IPS-18c (cell line): ENCODE measurements at regions not wholly inside any gene's neighbourhood (a gene's known extent, or its start where the extent isn't known, plus 50 kb on each side); places are given as distances from the start of the nearest gene placed in this dataset.

Source experiments
- H3K4me3 ChIP-seq: 2 replicates; pipeline ENCODE4 v1.7.0; 2013; ENCODE audit warnings: low read depth, mild to moderate bottlenecking, low read length, moderate library complexity; ENCODE audit not compliant: insufficient read depth
- H3K9me3 ChIP-seq: one replicate; pipeline ENCODE4 v1.6.1; 2013; ENCODE audit warnings: mild to moderate bottlenecking, low read length, moderate library complexity; ENCODE audit not compliant: control insufficient read depth, insufficient read depth

DNA sequence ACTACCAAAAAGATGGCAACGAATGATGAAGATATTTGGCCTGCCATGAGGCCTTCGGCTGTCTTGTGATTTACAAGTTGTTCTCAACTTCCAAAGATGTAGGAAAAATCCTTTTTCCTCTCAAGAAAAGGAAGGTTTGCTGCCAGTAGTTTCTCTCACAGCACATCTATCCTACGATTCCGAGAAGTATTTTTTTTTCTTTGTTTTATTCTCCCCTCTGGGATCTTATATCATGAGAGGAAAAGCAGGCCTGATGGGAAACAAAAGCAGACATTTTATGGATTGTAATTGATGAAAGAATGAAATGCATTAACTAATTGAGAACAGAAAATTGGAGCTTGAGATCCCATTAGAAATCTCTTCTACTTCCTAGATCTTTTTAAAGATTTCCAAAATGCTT lies 1197.9 kb upstream of the SEL1L start:
- Histone ChIP-seq H3K4me3 (no peak overlapping the region), H3K9me3 (no peaks in the 10 kb centered on the region)

DNA sequence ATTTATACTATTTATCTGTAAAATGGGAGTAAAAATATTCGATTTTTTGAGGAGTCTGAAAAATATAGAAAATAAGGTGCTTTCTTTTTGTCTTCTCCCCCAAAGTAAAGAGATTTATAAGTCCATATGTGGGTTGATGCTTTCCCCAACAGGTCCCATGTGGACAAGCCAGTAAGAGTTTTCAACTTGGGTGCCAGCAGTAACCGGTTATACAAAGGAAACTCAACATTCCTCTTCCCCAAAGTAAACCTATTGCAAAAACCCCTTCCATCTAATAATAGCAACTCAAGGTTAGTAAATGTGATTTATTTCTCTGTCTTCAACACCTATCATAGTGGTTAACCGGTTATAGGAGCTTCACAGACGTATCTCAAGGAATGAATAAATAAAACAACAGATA lies 1206.9 kb upstream of the SEL1L start:
- no peak overlapping the region for H3K4me3 ChIP-seq
- no peaks in the 10 kb centered on the region for H3K9me3 ChIP-seq

DNA sequence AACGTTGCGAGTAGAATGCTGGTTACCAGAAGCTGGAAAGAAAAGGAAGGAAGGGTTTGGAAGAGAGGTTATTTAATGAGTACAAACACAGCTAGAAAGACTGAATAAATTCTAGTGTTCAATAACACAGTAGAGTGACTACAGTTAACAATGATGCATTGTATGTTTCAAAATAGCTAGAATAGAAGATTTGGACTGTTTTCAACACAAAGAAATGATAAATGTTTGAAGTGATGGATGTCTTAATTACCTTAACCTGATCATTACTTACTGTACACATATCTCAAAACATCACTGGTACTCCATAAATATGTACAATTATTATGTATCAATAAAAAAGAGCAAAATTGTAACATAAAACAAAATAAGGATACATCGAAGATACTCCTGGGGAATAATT lies 1221.8 kb upstream of the SEL1L start:
- H3K9me3 ChIP-seq = no peaks in the 10 kb centered on the region
- no peak overlapping the region for H3K4me3 ChIP-seq

DNA sequence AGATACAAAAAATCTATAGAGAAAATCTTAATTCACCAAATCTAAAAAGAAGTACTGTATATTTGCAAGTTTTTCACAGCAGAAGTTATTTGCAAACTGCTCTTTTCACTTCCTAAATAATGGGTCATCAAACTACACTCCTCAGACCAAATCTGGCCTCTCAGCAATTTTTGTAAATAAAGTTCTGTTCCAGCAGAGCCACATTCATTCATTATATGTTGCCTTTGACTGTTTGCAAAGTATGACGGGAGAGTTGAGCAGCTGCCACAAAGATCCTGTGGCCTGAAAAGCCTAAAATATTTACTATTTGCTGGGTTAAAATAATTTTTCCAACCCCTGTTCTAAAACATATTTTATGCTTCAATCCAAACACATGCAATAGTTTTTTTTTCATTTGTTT lies 1222.3 kb upstream of the SEL1L start:
- Histone ChIP-seq H3K9me3 (no peaks in the 10 kb centered on the region), H3K4me3 (no peak overlapping the region)

DNA sequence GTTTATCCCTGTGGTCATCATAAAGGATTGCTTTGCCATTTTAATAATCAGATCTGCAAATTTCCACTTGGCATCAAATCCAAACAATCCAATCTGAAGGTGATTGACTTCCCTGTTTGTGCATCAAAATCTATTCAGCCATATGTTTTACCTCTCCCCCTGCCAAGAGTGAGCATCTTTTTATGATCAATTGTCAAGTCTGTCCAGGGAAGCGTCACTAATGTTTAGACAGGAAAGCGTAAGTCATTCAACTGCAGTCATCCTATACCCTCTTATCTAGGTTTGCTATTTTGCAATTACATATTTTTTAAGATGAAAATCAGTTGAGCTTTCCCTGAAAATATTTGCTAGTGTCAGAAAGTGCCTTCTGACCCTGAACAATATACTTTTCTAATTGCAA lies 1224.1 kb upstream of the SEL1L start:
- no peaks in the 10 kb centered on the region for H3K9me3 ChIP-seq
- no peak overlapping the region for H3K4me3 ChIP-seq

DNA sequence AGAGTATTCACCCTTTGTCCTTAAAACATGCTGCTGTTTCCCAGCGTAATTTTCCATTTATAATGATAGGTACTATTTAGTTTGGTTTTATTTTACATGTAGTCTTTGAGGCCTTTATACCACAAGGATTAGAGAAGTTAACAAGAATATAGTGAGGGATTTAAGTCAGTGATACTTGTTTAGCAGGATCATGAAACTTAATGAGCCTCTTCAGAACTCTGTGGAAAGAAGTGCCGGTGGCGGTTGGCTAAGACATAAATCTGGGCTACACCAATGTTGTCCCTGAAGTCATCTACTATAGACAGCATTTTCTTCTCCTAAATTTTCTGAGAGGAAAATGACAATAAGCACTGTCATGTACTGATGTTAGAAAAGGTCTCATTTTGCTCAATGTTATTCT lies 1226.0 kb upstream of the SEL1L start:
- Histone ChIP-seq H3K9me3 (no peaks in the 10 kb centered on the region), H3K4me3 (no peak overlapping the region)

DNA sequence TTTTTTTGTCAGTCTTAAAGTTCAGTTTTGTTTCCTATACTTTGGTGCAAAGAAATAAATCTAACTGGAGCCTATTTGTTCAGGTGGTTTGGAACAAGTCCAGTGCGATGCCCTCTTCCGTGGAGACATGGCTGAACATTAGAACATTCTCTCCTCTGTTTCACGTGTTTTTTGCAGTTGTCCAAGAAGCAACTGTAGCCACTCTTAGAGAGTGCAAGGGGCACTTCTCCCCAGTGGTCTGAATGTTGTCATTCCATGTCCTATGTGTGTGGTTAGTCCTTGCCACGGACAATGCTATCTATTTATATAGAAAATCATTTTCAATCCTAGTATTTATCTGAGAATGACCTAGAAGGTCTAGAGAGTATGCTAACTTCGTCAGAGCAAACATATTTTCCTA lies 1232.5 kb upstream of the SEL1L start:
- Histone ChIP-seq H3K9me3 (no peaks in the 10 kb centered on the region), H3K4me3 (no peak overlapping the region)

DNA sequence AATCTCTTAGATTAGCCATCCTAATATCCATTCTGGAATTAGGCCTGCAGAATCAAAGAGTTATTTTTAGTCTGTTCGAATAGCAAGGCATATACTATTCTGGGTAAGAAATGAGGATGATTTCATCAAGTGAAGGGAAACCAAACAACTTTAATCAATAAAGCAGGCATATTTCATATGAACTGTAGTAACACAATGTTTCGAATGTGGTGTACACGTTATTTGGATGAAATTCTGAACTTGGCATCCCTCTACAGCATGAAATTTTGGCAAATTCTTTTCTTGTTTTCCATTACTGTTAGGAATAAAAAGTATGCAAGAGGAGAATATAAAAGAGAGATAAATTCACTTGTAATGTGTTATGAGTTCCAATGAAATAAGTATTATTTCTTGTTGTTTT lies 1233.3 kb upstream of the SEL1L start:
- Histone ChIP-seq H3K9me3 (no peaks in the 10 kb centered on the region), H3K4me3 (no peak overlapping the region)

DNA sequence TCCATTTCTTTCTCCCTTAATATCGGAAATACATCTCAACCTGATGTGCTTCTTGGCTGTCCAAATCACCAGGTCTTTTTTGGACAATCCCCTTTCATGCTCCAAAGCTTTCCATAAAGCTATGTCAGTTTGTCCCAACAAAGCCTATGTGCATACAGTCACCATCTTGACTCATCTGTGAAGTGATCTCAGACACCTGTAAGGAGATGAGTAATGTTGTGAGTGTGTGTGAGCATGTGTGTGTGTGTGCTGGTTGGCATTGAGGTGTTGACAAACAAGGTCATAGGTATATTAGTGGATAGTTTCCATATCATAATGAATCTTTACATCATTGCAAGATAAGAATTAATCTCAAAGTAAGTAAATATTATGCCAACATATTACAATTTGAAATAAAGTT lies 1243.3 kb upstream of the SEL1L start:
- no peak overlapping the region for H3K4me3 ChIP-seq
- no peaks in the 10 kb centered on the region for H3K9me3 ChIP-seq

DNA sequence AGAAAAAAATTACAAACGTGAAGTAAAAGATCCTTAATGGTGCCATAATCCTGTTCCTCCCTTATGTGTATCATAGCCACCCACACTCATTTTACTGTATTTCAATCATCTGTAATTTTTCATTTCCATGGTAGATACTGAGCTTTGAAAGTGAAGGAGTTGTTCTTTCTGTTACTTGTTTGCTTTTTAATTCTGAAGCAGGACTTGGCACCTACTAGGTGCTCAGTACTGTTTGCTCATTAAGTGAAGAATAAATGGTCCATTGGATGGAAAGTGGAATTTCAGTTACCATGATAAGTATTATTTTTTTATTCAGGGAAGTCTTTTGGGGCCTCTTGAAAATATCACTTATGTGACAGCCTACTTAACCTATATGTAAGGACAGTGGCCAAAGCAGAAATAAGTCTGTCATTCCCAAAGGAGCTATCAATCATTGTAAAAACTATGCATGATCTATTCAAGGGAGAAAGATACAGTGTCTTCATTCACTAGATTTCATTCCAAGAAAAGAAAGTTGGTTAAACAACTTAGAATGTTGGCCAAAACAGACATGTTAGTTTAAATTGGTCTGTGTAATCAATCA lies 1244.4 kb upstream of the SEL1L start:
- Histone ChIP-seq H3K9me3 (no peaks in the 10 kb centered on the region), H3K4me3 (no peak overlapping the region)

DNA sequence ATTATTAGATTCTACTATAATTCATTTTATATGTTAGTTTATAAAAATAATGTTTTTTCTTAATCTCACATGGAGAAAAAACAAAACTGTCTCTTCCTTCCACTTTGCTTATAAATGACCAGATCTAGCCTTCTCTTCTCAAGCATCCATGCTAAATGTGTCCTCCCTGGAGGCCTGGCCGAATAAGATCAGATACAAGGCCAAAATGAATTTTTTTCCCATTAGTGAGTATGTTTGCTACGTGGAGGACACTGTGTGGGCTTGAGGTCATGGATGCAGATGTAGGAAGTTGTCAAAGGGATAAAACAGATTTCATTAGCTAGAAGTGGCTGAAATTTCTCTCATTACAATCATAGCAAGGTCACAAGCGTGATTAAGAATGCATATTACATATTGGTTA lies 1244.9 kb upstream of the SEL1L start:
- Histone ChIP-seq H3K9me3 (no peaks in the 10 kb centered on the region), H3K4me3 (no peak overlapping the region)

DNA sequence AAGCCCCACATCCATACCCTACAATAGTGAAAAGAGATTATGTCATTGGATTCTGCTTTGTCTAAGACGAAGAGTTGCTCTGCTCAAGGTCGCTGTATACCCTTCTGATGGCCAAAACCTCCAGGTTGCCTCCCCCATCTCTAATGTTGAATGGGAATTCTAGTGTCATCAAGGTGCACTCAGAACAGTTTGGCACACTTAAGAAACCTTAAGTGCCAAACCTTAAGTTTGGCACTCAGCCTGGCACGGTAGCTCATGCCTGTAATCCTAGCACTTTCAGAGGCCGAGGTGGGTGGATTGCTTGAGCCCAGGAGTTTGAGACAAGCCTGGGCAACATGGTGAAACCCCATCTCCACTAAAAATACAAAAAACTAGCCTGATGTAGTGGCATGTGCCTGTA lies 1245.6 kb upstream of the SEL1L start:
- Histone ChIP-seq H3K9me3 (no peaks in the 10 kb centered on the region), H3K4me3 (no peak overlapping the region)

DNA sequence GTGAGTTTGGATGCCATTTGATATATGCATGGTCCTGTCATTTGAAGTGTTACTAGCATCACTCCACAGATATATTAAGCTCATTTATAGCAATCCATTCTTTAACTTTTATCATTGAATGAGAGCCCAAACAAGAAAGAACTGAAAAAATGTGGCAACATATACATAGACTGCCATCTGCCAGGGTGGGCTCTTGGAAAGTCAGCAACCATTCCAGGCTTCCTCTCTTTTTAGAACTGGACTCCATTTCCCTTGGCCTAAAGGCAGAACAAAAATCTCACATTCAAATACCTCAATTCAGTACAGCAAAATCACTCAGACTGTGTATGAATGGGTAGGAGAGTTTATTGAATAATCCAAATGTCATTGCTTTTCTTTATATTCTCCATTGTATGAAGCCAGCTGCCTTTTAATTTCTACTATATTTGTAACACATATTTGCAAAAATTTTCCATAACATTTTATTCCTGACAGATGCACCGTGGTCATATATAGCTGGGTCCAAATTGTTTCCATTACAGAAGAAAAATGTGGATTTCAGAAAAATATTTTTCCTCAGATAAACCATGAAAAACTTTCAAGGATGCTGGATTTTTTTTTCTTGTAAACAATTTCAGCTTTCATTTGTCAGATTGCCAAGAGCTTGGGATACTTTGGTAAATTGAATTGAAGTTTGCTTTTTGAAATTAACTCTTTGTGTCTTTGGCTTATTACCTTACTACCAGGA lies 1252.3 kb upstream of the SEL1L start:
- H3K4me3 ChIP-seq = no peak overlapping the region
- H3K9me3 ChIP-seq = no peaks in the 10 kb centered on the region

DNA sequence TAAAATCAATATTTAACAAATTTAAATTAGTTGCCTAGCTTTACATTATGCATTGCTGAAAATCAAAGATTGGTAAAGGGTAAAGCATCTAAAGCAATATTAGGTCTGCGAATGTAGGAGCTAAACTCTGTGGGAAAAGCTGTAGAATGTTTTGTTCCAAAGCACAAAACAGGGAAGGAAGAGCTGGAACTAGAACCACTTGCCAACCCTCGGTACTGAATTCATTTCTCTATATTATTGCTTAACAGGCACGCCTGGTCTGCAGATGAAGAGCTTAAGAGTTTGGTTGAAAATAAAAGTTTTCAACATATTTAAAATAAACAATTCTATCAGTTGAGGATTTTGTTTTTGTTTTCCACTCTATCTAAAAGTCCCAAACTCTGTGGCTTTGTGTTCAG lies 1252.8 kb upstream of the SEL1L start:
- H3K4me3 ChIP-seq = no peak overlapping the region

DNA sequence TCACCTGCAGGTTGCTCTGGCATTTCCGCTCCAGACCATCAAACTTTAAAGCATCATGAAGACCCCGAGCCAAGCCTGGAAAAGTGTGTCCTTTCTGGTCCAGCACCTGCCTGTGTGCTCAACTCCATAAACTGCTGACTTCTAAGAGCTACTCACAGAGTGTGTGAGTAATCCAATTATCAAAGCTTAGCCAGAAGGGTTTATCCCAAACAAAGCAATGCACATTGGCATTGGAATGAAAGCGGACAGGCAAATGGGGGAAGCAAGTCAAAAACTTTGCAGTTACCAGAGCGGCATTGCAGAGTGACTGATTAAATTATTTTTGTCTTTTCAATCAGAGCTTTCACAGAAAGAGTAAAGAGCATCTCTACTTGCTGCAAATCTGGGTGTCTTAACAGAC lies 1262.4 kb upstream of the SEL1L start:
- Histone ChIP-seq H3K9me3 (no peaks in the 10 kb centered on the region), H3K4me3 (no peak overlapping the region)

More for the DNA sequence above, 1252.8 kb upstream of the SEL1L start:
- no peaks in the 10 kb centered on the region for H3K9me3 ChIP-seq

DNA sequence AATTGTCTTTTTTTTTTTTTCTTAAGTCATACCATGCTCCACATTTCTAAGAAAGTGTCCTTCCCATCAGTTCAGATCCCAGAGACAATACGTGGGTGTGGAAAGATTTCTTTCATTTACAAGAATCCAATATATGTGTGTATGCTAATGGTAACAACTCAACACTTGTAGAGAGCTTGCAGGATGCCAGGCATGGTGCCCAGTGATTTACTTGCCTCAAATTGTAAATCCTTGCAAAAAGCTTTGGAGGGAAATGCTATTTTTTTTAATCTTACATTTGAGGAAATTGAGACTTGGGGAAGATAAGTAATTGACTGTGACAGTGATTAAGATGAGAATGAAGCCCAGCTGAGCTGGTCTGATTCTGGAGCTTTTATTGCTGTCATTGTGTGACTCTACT lies 1264.6 kb upstream of the SEL1L start:
- H3K9me3 ChIP-seq = no peaks in the 10 kb centered on the region
- no peak overlapping the region for H3K4me3 ChIP-seq

DNA sequence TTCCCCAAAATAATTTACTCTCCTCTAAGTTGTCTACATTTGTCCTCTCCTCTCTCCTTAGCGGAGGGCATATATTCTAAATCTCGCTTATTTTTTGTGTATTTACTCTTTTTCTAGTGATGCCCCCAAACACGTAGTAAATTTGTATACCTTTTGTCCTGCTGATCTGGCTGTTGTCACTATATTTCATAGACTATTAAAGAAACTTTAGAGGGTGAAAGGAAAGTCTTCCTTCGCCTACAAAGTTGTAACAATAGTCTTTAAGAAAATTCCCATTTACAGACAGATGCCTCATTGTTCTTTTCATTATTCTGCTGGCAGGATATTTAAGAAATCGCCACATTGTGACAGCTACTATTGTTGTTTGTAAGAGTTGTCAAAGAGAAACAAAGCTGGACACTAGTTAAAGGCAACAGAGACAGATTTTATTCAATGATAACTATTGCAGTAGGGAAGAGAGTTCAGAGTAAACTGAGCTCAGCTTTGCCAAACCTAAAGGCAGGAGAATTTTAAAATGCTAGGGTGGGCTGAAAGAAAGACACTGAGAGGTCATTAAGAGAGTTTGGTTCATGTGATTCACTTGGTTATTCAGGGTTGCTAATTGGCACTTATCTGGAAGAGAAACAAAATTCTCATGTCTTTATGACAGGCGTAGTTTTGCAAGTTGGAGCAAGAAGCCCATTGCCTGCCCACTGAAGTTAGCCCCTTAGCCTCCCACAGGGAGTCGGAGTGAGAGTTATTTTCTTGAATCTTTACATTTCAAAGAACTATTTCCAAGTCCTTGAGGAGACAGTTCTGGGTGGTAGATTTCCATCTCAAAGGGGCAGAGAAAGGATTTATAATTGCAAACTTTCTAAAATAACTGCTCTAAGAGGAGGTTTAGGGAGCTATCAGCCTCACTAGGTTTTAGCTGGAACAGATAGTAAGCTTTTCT lies 1272.5 kb upstream of the SEL1L start:
- Histone ChIP-seq H3K9me3 (no peaks in the 10 kb centered on the region), H3K4me3 (no peak overlapping the region)

DNA sequence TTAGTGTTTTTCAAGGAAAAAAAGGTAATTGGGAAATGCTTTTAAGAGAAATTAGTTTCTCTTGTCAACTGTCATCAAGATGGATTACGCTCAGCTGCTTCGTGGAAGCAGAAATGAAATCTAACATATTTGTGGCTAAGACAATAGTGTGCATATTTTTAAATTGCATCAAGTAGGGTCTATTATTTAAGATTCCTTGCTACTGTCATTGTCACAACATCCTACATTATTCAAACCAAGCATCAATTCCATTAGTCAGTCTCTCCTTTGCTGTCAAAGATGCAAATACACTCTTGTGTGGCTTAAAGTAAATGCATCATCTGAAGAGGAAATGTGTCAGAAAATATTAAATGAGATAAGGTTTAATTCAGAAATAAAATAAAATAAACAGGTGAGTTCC lies 1277.6 kb upstream of the SEL1L start:
- H3K4me3 ChIP-seq = no peak overlapping the region
- peaks cover 2% of the 10 kb centered on the region for H3K9me3 ChIP-seq
